Panc1 (cell line): ENCODE measurements at regions not wholly inside any gene's neighbourhood (a gene's known extent, or its start where the extent isn't known, plus 50 kb on each side); places are given as distances from the start of the nearest gene placed in this dataset.

ENCODE experiments used
- ATAC-seq: fragments of 200-7000 bp; cut with Tn5 transposase; 2 replicates; pipeline ENCODE4 v1.9.1; 2020; ENCODE audit warnings: mild to moderate bottlenecking, moderate library complexity
- BruUV-seq: library from RNA; stranded (reverse); fragments of 400-500 nt; replicated peaks from 2 replicates; lab custom pipeline; 2021; lab: Mats Ljungman, UMichigan
- CTCF ChIA-PET: fragments of 300-600 bp; sonication (Branson Sonifier 250); formaldehyde crosslinking; loops from one replicate; lab custom pipeline; 2022; ENCODE audit warnings: antibody characterized with exemption; lab: Charles Lee
- POLR2A ChIA-PET: fragments of 300-600 bp; sonication (Branson Sonifier 250); formaldehyde crosslinking; loops from one replicate; lab custom pipeline; 2022; ENCODE audit warnings: antibody characterized with exemption; lab: Charles Lee
- DNase-seq: peaks from one replicate; pipeline ENCODE4 v3.0.0-alpha.2; 2010; ENCODE audit warnings: low read depth, low spot score
- H3K27ac ChIP-seq: 2 replicates; pipeline ENCODE4 v1.5.1; 2011; ENCODE audit warnings: mild to moderate bottlenecking, low read length, inconsistent platforms
- H3K27me3 ChIP-seq: fragments of 200-500 bp; sonication (Bioruptor generic); 2 replicates; pipeline ENCODE4 v1.6.0; 2014; ENCODE audit warnings: low read length, inconsistent platforms; ENCODE audit not compliant: control insufficient read depth, insufficient read depth
- H3K36me3 ChIP-seq: fragments of 200-500 bp; sonication (Bioruptor generic); 2 replicates; pipeline ENCODE4 v1.5.1; 2014; ENCODE audit warnings: inconsistent platforms, mild to moderate bottlenecking, low read length, moderate library complexity; ENCODE audit not compliant: control insufficient read depth, insufficient read depth
- H3K4me1 ChIP-seq: 2 replicates; pipeline ENCODE4 v1.5.1; 2011; ENCODE audit warnings: inconsistent platforms, mild to moderate bottlenecking, low read length, moderate library complexity; ENCODE audit not compliant: control insufficient read depth, insufficient read depth
- H3K4me3 ChIP-seq, 2 experiments: 2 replicates each; pipeline ENCODE4 v1.5.1; 2011 to 2012; ENCODE audit warnings: low read depth in 2 of 2, low read length in 2 of 2, mild to moderate bottlenecking in 2 of 2, inconsistent platforms in 1 of 2, moderate library complexity in 1 of 2
- H3K9me3 ChIP-seq: fragments of 200-500 bp; sonication (Bioruptor generic); 2 replicates; pipeline ENCODE4 v1.5.1; 2014; ENCODE audit warnings: low read depth, mild to moderate bottlenecking, inconsistent platforms, low read length, moderate library complexity; ENCODE audit not compliant: control insufficient read depth, insufficient read depth
- CTCF ChIP-seq: fragments of 450-650 bp; IDR thresholded peaks from 2 replicates; pipeline ENCODE4 v1.5.1; 2017; ENCODE audit warnings: mild to moderate bottlenecking
- POLR2AphosphoS5 ChIP-seq: IDR thresholded peaks from 2 replicates; pipeline ENCODE4 v1.6.1; 2012; ENCODE audit warnings: mild to moderate bottlenecking, low read depth, low read length, moderate library complexity
- REST ChIP-seq, 2 experiments: IDR thresholded peaks; 2 replicates each; pipeline ENCODE4 v1.6.1; 2011 to 2012; ENCODE audit warnings: low read depth in 2 of 2, control low read depth in 1 of 2, low read length in 1 of 2, mild to moderate bottlenecking in 1 of 2, moderate library complexity in 1 of 2; ENCODE audit not compliant: insufficient read depth in 1 of 2
- SIN3A ChIP-seq: IDR thresholded peaks from 2 replicates; pipeline ENCODE4 v1.6.1; 2012; ENCODE audit warnings: low read depth, mild to moderate bottlenecking, low read length, moderate library complexity, borderline replicate concordance; ENCODE audit not compliant: insufficient read depth
- TCF7L2 ChIP-seq: IDR thresholded peaks from 2 replicates; pipeline ENCODE4 v1.6.1; 2011; ENCODE audit warnings: mild to moderate bottlenecking, low read depth, low read length, inconsistent platforms
- in situ Hi-C: cut with HindIII; loops from 2 replicates; pipeline ENCODE4 v1.10.0; 2016; ENCODE audit warnings: low sequenced_read_pairs, low pct_unique_long_range_greater_than_20kb
- intact Hi-C: fragments of 100-400 bp; cut with micrococcal nuclease; formaldehyde crosslinking; loops from one replicate; pipeline ENCODE4 v1.10.0; 2022; ENCODE audit not compliant: unreplicated experiment

- ChIA-PET POLR2A (no interaction called here), CTCF (no interaction called here)
- peaks cover 11% of the 10 kb centered on the region for H3K4me1 ChIP-seq
- TF ChIP-seq CTCF (no peak), REST (IDR thresholded peaks at IDR 0.05; ENCODE audit: insufficient read depth in 1 of 2, low read depth in 2 of 2, low read length in 1 of 2) (no peak), SIN3A (no peak), POLR2AphosphoS5 (no peak), TCF7L2 (no peak)
- no TSS peak for BruUV-seq
- in situ Hi-C loops (no loop called here), intact Hi-C loops (no loop called here)
- no peaks in the 10 kb centered on the region for H3K27me3 ChIP-seq
- H3K27ac ChIP-seq, result peak overlapping the region; percentile 69; the same call in 1 of the 2 replicates
- no peaks in the 10 kb centered on the region for H3K36me3 ChIP-seq
- ATAC-seq (no peak), DNase-seq (no peak)
- H3K4me3 ChIP-seq, result no peak overlapping the region
- no peaks in the 10 kb centered on the region for H3K9me3 ChIP-seq
These were observed 201.7 kb downstream of the SPRY1 start for GRCh38 chr4:123598331-123598730.

GRCh38 chr4:123599061-123599919 is 202.7 kb downstream of the SPRY1 start:
- BruUV-seq, result no TSS peak
- Histone ChIP-seq H3K27me3 (no peaks in the 10 kb centered on the region), H3K4me3 (no peak overlapping the region), H3K27ac (peak overlapping the region; percentile 75), H3K4me1 (peaks cover 11% of the 10 kb centered on the region), H3K9me3 (no peaks in the 10 kb centered on the region), H3K36me3 (no peaks in the 10 kb centered on the region)
- CTCF ChIA-PET, result no interaction called here
- intact Hi-C loops, result no loop called here
- no peak for DNase-seq
- in situ Hi-C loops, result no loop called here
- no peak for ATAC-seq
- TF ChIP-seq REST (IDR thresholded peaks at IDR 0.05; ENCODE audit: insufficient read depth in 1 of 2, low read depth in 2 of 2, low read length in 1 of 2) (no peak), POLR2AphosphoS5 (no peak), CTCF (no peak), TCF7L2 (no peak), SIN3A (no peak)
- POLR2A ChIA-PET, result no interaction called here
